ENCODE measurements at regions not wholly inside any gene's neighbourhood (a gene's known extent, or its start where the extent isn't known, plus 50 kb on each side); places are given as distances from the start of the nearest gene placed in this dataset.

- Histone ChIP-seq H3K27ac (ENCODE audit: low read depth, low read length) (no peak overlapping the region), H3K9me2 (ENCODE audit: insufficient read depth) (no peaks in the 10 kb centered on the region), H3K36me3 (ENCODE audit: control insufficient read depth in 1 of 2, insufficient read depth in 2 of 2, low read length in 2 of 2) (no peaks in the 10 kb centered on the region), H3K9ac (ENCODE audit: low read length) (no peak overlapping the region), H3K79me2 (ENCODE audit: insufficient read depth, low read length) (no peaks in the 10 kb centered on the region), H3K4me3 (replicated peaks in 1 of 2; ENCODE audit: low read depth in 1 of 2, low read length in 2 of 2) (no peak overlapping the region), H4K20me1 (ENCODE audit: insufficient read depth) (no peaks in the 10 kb centered on the region), H3K27me3 (ENCODE audit: insufficient read depth, low read length) (no peaks in the 10 kb centered on the region), H3K4me2 (ENCODE audit: low read length) (no peak overlapping the region), H2AFZ (ENCODE audit: low read depth, low read length, poor library complexity, severe bottlenecking) (no peak overlapping the region), H3K4me1 (ENCODE audit: control insufficient read depth in 1 of 2, insufficient read depth in 2 of 2, low read length in 2 of 2) (peaks cover 0 to 12% of the 10 kb centered on the region in 2 experiments; a peak in 1 of 4 replicates), H3K9me3 (ENCODE audit: control insufficient read depth in 1 of 2, insufficient read depth in 1 of 2, low read depth in 1 of 2, low read length in 2 of 2) (0 out of 4 replicates have a peak, but pooled peaks cover 0 to 4% of the 10 kb centered on the region in 2 experiments)
- ATAC-seq (no peak), DNase-seq (ENCODE audit: low read depth, low spot score) (no peak)
- intact Hi-C loops (cut with micrococcal nuclease): no loop called here
- POLR2A ChIA-PET: no interaction called here
- RAD21 ChIA-PET (ENCODE audit: low non-redundant PET in 1 of 2, low total read pairs in 2 of 2, uncharacterized antibody in 2 of 2, unreplicated experiment in 2 of 2): no interaction called here
- TF ChIP-seq POLR2A (IDR thresholded peaks at IDR 0.05; ENCODE audit: borderline replicate concordance, extremely low read depth, insufficient read depth, insufficient read length) (no peak), JUND (IDR thresholded peaks at IDR 0.05) (no peak), REST (IDR thresholded peaks at IDR 0.05; ENCODE audit: low read depth) (no peak), POLR2AphosphoS5 (IDR thresholded peaks at IDR 0.05; ENCODE audit: low read depth, low read length) (no peak), EGR1 (IDR thresholded peaks at IDR 0.05; ENCODE audit: low read depth) (no peak), EZH2phosphoT487 (IDR thresholded peaks at IDR 0.05; ENCODE audit: borderline replicate concordance) (no peak), ZBTB33 (IDR thresholded peaks at IDR 0.05; ENCODE audit: extremely low read depth, insufficient replicate concordance, low read length) (no peak), CBX3 (IDR thresholded peaks at IDR 0.05; ENCODE audit: low read depth) (no peak)
- BruUV-seq (replicated peaks): no TSS peak
- CTCF ChIA-PET: no interaction called here
Measured at GRCh38 chr12:93946542-93947150, 201.7 kb upstream of the PLXNC1 start.

Data from HCT116 (cell line).